ENCODE measurements at regions not wholly inside any gene's neighbourhood (a gene's known extent, or its start where the extent isn't known, plus 50 kb on each side); places are given as distances from the start of the nearest gene placed in this dataset.
"Not testable (repeated sequence)": the region's sequence is repeated elsewhere in the genome, so short reads cannot be mapped to it uniquely, and the experiment has no call there.

DNA sequence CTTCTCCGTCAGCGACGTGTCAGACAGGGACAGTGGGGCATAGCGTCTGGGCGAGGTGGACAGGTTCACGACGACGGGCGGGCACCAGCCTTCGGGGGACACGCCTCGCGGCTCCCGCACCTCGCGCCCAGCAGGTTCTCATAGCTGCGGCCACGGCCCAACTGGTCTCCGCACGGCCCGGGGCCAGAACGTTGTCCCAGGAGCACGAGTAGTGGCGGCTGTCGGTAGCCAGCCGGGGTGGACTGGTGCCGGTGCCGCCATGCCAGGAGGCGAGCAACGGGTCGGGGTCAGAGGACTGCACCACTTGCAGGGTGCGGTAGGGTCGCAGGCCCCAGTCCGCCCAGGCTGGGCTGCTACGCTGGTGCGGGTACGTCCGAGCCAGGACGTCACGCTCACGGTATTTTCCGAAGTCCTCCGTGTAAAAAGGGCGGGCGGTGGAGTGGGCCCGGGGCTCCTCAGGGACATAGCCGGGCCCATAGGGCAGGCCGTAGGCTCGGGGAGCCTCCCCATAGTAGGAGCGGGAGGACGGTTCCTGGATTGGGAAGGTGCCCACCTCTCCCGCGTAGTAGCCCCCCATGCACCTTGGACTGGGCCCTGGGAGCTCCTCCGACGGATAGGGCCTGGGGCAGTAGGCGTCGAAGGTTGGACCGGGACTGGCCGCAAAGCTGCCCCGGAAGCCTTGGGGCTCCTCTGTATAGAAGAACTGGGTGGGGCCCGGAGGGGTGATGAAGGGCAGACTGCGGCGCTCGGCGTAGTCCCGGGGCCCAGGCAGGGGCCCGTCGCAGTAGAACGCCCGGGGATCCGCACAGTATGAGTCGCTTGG, 301.2 kb downstream of the CCDC74A start:
- DNase-seq: not testable (repeated sequence)

DNA sequence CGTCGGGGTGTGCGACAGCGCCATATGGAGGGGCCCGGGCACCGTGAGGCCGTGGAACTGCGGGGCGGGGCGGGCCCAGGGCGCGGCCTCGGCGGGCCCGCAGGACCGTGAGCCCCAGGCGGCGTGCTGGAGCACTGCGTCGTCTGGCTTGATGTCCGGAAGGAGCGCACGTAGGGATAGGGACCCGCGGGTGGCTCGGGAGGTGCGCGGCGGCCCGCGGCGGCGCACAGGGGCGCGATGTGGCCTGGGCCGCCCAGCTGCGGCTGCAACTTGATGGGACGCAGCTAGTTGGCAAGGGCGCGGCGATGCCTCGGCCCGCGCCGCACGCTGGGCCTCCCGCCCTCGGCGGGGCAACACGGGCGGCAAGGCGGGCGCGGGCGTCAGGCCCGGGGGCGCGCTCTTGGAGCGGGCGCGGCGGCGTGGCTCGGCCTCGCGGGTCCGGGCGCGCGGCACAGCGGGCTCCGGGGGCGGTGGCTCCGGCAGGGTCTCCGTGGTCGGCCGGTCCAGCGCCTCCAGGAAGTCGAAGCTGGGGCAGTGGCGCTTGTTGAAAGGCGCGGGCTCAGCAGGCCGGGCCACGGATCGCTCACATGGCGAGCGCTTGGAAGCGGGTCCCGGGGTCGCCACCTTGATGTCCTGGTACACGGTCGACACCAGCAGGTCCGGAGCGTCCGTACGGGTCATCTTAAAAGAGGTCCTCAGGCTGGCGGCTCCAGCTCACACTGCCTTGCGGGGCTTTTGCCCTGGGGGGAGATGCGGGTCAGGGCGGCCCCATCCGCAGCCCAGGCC, 302.0 kb downstream of the CCDC74A start:
- DNase-seq: not testable (repeated sequence)

DNA sequence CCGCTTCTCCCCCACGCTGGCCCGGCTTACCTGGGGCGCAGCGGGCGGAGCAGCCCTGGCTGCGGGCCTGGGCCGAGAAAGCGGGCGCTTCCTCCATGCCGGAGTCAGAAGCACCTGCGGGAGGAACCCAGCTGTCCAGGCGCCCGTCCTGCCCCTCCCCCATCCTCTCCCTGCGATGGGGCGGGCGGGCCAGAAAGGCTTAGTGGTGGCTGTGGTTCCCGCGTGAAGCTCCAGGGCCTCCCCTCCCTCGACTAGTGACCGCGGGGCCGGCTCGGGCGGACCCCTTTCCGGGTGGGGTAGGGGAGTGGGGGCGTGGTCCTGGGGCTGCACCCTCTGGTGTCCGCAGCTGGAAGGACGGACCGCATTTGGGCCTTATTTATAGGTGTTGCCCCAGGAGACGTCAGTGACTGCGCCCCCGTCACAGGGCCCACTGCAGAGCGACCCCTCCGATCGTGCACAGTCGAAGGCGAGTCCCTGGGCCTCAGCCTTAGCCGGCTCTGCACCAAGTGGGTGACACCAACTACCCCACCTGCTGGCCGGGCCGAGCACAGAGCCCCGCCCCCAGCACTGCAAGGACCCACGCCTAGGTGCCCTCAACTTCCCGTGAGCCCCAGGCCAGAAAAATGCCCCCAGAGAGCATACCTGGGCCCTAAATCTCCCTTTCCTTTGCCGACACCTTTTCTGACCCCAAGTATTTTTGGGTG, 302.7 kb downstream of the CCDC74A start:
- not testable (repeated sequence) for DNase-seq

DNA sequence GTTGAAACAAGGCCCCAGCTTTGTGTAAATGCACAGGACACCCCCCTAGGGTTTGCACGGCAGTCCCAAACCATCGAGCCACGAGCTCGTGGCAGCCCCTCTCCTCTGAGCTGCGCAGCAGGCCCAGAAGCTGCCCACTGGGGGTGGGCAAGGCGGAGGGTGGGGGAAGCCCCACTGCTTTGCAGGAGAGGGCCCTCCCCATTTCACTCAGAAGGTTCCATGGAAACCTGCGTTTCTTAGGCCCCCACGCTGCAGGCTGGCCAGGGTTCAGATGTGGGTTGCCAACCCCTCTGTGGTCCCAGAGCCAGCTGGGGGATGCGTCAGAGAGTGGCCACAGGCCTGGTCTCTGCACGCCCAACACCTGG, 303.2 kb downstream of the CCDC74A start:
- not testable (repeated sequence) for DNase-seq

DNA sequence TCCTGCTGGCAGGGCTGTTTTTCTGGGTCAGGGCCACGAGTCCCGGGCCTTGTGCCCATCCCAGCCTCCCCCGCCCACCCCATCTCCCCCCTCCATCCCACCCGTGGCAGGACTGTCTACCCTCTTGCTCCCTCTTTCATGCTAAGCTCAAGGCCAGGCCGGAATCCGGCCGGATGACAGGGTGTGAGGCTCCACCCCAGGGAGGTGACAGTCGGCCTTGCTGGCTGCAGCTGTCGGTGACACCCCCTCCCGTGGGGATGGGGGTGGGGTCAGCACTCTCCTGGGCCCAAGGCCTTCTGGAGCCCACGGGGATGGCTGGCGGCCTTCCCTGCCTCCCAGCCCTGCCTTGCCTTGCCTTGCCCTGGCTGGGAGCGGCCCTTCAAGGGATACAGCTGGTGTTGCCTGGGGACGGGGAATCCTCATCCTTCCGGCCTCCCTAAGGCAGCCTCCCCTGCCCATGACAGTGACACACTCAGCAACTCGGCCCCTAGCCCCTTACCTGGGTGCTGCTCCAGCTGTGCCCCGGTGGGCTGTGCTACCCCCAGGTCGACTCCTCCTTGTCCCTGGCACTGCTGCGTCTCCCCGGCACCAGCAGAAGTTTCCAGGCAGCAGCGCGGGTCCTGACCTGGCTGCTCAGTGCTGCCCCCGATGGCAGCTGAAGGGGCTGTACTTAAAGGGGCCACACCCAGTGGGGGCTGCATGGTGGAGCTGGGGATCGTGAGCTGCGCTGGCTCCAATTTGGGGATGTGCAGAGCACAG, 303.9 kb downstream of the CCDC74A start:
- DNase-seq: not testable (repeated sequence)

DNA sequence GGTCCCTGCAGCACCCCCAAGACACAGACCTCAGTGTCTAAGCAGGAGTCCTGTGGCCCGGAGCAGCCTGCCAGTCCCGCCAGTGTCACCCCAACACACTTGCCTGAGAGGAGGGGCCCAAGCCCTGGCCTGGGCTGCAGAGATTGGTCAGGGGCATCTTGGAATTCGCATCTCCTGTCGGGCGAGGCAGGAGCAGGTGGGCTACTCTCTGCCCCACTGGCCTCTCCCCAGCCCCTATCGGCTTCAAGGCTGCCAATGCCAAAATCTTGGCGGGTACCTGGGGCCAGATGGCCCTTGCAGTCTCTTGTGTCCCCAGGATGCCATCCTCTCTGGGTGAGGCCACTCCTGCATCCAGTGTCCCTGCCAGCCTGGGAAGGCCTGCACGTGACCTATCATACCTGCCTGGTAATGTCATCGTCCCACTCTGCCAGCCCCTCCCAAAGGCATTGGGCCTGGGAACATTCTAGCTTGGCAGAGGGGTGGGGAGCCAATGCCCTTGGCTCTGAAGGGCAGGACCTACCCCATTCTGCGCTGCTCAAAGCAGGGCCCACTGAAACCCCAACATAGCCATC, 304.6 kb downstream of the CCDC74A start:
- DNase-seq: not testable (repeated sequence)

DNA sequence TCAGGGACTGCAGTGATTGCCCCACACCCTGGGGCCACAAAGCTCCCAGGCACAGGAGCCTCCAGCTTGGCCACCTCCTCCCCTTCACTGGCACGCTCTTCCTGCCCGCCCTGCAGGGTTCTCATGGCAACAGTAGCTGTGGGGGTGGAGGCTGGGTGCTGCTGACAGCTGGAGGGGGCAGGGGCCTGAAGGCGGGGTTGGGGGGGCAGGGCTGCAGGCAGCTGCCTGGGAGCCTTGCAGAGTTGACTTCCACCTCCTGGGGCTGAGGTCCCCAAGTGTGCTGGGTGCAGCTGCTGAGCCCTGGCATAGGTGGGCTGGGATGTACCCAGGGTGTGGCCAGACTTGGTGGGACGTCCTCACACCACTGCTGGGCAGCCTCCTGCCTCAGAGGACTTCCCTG, 305.2 kb downstream of the CCDC74A start:
- DNase-seq: not testable (repeated sequence)

DNA sequence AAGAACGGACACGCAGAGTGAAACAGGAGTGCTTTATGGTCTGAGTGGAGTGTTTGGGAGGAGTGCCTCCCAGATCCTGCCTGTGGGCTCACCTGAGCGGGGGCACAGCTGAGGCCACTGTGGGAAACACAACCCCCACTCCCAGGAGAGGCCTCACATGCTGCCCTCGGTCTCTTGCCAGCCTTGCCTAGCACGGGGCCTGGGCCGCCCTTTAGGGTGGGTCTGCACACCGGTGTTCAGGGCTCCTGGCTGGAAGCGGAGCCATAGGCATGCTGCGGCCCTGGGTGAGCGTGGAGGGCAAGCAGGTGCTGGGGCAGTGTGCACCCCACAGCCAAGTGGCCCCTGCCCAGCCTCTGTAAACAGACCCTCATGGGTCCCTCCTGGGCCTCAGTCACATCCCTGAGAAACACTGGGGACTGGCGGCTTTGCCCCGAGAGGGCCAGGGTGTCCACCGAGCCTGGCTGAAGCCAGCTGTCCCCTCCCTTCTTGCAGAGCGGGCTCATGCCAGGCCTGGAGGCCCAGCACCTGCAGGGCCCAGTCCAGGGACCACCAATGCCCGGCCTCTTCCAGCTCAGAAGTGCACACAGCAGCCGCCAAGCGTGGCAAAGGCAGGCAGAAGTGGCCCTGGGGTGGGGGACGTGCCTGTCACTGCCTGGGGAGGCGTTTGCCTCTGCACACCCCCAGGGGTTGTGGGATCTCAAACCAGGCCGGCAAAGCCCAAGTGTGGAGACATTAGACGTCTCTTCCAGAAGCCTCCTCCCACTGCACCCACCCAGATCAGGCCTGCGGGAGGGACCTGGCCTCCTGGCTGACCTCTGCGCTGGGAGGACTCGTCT, 305.9 kb downstream of the CCDC74A start:
- not testable (repeated sequence) for DNase-seq

DNA sequence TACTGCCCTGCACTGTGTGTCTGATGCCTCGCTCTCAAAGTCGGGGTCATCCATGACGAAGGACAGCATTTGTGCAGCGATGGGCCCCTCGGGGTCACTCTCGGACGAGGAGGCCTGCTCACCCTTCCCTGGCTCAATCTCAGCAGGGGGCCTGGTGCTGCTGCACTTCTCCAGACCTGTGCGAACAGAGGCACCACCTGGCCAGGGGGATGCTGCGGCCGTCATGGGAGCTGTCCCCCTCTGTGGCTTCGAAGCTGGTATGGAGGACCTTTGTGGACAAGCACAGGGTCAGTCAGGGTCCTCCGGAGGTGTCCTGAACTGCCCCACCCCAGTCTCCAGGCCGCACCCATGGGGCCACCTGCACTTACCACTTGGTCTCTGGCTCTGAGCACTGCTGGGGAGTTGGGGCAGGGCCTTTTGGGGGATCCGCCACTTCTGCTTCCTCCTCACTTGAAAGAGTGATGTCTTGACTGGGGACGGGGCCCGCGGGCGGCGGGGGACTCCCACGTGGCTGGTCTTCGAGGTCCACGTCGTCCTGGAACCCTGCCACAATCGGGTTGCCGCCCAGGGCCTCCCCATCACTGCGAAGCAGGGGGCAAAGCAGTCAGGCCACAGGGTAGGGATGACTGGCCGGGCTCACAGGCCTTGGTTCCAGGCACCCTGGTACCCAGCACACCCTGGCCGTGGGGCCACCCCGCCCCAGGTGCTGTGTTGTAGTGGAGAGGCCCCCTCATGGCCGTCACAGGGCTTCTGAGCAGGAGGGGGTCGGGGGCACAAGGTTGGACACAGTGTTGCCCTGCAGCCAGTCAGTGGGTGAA, 306.7 kb downstream of the CCDC74A start:
- not testable (repeated sequence) for DNase-seq

DNA sequence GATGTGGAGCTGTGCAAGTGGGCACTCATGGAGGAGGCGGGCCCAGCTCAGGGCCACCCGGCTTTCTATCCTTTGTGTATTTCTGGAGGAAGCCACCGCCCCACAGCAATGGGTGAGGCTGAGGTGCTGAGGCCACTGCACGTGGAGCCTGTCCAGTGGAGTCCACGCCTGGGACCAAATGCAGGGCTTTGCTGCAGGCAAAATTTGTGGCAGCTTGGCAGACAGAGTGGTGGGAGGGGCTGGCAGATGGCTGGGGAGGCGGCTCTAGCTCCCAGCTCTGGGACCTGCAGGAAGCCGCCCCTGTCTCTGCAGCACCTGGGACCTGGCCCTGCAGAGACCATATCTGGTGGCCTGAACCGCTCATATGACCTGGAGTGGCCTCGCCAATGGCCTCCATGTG, 307.3 kb downstream of the CCDC74A start:
- DNase-seq: not testable (repeated sequence)

DNA sequence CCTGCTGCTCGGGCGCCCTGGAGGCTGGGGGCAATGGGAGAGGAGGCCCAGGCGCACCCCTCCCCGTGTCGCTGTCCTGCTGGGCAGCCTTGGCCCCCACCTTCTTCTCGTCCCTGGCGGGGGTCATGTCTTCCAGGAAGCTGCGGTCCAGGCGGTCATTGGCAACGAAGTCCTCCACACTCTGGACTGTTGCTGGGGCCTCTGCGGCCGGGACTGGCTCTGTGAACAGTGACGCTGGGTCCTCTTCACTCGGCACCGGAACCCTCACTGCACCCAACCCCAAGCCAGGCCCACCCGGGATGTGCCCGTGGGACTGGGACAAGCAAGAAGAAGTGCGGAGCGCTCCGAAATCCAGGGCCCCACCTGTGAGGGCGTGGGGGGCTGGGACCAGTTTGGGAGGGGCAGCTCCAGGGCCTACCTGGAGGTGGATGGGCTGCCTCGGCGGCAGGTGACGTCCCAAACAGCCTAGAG, 308.0 kb downstream of the CCDC74A start:
- DNase-seq: no peak

DNA sequence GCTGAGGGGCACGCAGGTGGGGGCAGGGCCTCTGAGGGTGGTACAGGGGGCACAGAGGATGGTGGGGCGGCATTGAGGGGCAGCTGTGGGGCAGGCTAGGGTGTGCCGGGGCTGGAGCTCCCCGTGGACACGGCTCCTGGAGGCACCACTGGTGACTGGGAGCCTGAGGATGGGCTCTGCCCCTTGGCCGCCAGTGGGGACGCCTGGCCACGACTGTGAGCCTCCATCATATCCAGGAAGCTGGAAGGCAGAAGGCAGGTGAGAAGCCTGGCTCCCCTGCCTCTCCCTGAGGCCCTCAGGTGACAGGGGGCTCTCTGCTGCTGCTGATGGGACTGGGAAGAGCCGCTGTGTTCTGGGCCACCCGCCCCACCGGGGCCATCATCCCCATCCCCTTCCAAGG, 308.4 kb downstream of the CCDC74A start:
- DNase-seq: not testable (repeated sequence)

DNA sequence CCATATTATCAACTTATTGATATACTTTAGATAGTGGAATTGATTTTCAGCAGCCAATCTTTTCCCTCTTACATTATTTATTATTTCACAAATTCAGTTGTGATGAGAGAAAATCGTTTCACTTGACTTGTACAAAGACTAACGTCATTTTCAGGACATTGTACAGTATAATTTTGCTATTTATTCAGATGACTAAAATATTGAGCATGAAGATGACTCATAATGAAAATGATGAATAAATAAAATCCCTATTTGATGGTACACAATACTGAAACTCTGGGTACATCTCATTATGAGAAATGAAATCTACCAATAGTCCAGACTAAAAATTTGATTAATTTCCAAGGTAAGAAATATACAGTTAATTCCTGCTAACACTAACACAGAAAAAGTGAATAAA, 316.4 kb downstream of the CCDC74A start:
- DNase-seq: not testable (repeated sequence)

DNA sequence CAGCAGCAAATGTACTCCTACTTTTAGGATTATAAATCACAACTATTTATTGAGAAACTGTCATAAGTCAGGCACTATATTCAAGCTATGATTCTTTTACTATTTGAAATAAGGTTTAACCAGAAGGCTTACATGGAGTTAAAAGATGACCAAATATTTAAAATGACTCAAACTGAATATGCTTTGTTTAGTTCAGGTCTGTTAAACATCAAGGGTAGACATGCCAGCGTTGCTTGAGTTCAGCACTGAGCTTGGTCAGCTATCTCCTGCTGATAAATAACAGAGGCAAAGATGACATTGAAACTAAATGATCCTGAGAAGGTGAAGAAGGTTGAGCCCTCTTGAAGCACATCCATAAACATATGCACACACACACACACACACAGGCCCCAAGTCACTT, 305.6 kb downstream of the ANKRD30BL start:
- not testable (repeated sequence) for DNase-seq

DNA sequence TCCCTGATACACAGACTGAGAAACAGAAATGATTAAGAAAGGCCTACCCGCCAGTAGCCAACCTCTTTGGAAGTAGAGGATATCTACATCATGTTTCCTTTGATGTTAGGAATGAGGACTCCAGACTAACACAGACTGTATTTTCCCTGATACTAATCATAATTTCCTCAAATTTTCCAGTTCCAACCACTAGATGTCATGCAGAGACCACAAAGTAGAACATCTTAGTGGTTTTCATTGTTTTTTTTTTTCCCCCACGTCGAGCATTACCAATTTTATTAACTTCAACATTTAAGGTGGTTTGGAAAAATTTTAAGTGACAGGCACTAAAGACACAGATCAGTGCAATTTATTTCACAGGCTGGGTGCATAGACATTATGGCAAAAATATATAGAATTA, 303.6 kb downstream of the ANKRD30BL start:
- DNase-seq: not testable (repeated sequence)
